GM21526 (cell line): ENCODE measurements at regions not wholly inside any gene's neighbourhood (a gene's known extent, or its start where the extent isn't known, plus 50 kb on each side); places are given as distances from the start of the nearest gene placed in this dataset.
A peak's percentile ranks its signal among the peaks of the same experiment; 100 is the strongest.

Experiments used
- ATAC-seq: cut with Tn5 transposase; IDR thresholded peaks from one replicate; pipeline ENCODE4 v1.9.1; 2021; ENCODE audit warnings: moderate library complexity; ENCODE audit not compliant: unreplicated experiment, low FRiP score

DNA sequence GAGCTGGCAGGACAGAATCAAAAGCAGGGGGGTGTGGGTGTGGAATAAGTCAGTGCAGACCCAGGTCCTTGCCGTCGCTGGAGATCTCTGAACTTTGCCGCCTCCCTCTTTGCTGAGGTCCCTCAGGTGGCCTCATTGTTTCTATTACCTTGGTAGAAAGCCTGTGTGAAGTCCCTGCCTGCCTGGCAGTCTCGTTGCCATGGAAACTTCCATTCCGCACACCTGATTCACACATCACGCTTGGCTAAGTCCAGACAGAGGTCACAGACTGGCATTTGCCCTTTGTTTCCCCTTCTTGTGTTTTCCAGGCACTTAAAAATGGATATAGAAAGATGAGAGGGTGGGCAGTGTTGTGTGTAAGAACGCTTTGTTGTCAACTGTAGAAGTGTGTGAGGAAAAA lies 260.6 kb downstream of the PRL start:
- no peak for ATAC-seq

DNA sequence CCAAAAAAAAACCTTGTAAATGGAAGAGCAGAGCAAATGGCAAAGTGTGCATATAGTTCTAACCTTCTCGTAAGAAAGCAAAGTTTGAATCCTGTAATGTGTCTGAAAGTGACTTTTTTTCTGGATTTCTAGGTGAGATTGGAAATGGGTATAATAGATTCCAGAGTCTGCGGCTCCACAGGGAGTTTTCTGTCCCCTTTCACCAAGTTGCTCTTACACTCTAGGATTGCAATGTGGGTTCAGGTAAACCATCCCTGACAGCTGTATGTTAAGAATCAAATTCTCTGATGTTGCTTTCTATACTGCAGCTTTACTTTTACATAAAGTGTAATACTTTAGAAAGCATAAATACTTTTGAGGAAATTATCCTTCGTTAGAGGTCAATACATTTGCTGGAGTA lies 260.1 kb downstream of the PRL start:
- no peak for ATAC-seq

DNA sequence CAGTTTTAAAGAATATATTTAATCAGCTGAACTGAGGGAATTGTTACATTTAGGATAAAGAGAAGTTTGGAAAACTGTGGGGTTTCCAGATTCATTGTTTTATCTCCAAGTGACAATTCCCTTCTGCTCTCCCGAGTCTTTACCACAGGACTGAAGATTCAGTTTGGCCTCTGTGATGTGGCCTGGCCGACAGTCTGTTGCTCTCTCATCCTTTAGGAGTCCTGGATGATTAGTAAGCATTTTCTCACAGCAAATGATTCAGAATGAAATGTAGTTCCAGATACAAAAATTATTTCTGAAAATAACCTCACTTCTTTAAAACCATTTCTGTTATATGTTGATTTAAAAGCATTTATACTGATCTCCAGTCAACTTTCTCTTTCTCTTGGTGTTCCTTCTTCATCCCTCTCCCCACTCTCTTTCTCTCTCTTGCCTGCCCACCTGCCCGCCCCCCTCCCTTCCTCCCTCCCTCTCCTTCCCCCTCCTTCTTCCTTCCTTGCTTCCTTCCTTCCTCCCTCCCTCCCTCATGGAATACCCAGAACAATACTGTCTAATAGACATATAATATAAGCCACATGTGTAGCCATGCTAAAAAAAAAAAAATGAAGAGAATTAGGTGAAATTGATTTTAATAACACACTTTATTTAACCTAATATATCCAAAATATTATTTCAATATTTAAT lies 254.9 kb downstream of the PRL start:
- no peak for ATAC-seq

DNA sequence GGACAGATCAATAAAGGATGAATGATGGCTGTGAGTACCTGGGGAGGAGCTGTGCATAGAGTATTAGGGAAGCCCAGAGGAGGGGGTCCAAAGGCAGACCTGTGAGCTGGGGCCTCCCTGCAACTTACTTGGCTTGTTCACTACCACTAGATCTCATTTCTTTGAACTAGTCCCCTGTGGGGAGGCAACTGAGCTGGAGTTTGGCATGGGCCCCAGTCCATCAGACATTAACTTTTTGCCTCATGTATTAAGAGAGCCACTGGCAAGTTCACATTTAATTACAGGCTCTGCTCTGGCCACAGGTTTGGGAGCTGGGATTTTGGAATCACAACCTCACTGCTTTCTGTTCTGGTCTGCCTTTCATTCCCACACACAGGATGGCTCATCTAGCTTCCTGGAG lies 254.1 kb downstream of the PRL start:
- ATAC-seq = no peak

DNA sequence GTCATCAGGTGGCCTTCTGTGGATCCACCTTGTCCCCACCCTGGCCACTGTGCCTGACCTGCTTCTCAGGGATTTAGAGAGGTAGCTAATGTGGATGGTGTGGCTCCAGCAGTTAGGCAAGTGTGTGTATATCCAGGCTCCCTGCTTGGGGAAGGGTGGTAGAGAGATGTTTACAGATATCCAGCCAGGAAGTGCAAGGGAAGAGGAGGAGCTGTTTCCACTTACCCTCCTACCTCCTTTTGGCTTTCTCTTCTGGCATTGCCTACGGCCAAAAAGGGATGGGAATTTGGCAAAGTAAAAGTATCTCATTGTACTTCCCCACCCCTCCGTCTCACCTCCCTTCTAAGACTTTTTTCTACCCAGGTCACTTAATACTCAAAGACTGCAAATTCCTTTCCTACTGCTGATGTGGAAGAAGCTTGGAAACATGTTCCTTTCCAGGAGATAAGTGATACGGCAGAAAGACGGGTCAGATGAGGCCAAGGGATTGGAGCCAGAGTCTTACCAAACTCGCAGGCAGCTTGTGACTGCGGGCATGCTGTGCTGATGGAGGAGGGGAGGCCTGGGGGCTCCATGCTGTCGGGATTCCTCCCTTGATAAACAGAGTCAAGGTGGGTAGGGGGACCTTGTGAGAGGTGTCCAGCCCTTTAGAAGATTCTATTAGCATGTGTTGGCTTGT lies 253.4 kb downstream of the PRL start:
- ATAC-seq = no peak

DNA sequence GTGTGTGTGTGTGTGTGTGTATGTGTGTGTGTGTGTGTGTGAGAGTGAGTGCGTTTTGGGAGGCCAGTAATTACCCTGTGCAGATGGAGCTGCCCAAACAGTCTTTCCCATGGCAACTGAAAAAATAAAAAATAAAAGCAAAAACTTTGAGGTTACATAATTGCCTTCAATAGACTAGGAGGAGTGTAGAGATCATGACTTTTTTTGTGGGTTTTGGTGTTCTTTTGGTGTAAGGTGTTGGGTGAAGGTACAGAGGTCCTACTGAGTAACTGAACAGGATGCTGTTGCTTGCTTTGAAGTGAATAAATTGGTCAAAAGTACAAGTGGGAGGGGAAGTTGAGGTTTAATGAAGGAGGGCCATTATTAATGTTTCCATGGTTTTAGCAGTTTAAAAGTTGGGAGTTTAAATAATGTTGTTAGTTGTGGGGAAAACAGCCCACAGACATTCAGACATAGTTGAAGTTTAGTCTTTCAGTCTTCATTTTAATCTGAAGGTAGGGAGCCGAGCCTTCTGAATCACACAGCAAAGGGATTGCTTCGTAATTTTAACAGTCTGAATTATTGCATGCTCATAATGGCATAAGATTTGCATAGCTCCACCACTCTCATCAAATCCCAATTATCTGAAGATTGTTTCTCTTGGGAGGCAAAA lies 251.4 kb downstream of the PRL start:
- ATAC-seq = no peak

DNA sequence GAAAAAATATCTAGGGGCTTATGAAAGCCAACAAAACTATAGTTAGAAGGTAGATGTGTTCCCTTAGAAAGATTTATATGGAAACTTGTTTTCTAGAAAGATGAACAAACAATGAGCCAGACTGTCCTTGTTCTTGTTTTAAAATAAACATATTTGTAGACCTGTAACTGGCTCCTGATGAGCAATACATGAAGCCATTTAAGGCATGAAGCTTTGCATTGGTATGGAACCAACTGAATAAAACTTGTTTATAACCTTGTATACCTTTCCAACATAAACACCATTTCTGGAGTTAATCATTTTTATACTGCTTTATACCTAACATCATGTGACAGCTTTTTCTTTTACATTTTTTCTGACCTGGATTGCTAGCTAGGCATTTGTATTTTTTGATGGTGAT lies 247.8 kb downstream of the PRL start:
- no peak for ATAC-seq

DNA sequence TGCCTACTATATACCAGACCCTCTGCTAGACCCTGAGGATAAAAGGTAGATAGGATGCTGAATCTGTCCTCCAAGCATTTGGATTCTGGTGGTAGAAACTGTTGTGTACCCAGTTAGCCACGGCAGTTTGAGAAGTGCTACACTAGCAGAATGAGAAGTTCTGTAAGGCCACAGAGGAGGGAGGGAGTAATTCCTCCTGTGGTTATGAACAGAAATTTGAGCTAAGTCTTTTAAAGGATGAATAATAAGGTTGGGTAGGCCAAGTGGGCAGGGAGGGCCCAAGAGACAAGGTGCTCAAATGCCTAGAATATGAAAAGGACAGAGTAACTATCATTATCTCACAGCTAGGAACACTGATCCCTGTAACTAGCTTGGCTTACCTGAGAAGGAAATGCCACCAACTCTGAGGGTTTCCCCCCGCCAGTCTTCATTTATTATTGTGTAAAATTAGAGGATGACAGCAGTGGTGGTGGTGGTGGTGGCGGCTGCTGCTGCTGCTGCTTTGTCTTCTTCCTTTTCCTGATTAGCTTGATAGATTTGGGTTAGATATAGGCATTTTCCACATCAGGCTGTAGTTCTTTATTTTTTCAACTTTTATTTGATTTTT lies 243.3 kb downstream of the PRL start:
- ATAC-seq = no peak

DNA sequence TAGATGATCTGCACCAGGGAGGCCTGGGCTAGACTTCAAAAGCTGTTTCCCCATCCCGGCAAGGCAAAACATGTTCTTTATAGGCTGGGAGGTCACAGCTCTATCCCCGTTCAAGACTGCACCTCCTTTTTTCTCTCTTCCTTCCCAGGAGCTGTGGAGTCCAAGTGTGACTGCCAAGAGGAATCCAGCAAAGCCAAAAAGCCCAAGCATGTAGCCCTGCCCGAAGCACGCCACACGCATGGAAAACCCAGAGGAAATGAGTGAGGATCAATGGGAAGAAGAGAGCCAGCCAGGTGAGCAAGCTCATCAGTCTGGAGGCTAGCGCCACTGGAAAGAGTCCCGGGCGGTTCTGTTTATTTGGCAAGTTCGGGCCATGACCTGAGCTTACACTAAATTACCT lies 240.4 kb downstream of the PRL start:
- ATAC-seq = no peak

DNA sequence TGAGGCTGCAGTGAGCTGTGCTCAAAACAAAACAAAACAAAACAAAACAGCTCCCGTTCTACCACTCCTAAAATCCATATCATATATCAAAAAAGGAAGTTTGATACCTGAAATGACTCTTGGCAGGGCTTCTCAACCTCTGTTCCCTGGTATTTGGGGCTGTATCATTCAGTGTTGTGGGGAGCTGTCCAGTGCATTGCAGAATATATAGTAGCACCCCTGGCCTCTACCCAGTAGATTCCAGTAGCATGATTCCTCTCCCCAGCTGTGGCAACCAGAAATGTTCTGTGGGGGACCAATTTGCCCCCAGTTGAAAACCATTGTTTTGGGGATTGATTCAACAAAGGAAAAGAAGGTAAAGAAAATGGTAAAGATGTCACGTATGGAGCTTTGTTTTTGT lies 238.9 kb downstream of the PRL start:
- no peak for ATAC-seq

DNA sequence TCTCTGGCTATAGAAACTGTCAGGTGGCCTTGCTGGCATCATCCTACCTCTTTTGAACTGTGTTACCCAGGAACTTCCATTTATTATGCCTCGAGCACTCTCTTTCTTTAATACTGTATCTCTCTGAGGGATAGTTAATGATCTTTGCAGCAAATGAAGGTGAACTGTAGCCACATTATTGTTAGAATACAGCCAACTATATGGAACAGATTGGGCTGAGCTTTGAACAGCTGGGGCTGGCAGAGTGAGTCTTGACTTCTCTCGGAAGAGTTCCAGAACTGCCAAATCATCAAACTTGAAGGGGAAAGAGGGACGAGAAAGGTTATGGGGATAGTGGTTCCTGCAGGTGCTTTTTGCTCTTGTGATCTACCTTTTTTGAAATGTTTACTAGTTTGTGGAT lies 237.7 kb downstream of the PRL start:
- no peak for ATAC-seq

DNA sequence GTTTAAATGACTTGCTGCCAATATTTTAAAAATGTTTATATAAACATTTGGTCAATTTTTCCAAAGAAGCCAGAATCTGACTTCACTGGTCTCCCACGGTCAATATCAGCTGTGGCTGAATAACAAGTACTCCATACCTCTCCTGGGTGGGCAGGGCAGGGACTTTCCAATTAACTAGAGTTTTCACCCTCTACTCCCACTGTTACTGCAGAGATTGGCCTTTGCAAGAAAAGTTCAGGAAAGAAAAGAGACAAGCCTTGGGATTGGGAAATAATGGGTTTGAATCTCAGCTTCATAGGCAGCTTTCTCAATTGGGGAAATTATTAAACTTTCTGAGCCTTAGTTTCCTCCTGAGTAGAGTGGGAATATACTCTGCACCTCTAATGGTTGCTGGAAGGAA lies 236.9 kb downstream of the PRL start:
- ATAC-seq = no peak

DNA sequence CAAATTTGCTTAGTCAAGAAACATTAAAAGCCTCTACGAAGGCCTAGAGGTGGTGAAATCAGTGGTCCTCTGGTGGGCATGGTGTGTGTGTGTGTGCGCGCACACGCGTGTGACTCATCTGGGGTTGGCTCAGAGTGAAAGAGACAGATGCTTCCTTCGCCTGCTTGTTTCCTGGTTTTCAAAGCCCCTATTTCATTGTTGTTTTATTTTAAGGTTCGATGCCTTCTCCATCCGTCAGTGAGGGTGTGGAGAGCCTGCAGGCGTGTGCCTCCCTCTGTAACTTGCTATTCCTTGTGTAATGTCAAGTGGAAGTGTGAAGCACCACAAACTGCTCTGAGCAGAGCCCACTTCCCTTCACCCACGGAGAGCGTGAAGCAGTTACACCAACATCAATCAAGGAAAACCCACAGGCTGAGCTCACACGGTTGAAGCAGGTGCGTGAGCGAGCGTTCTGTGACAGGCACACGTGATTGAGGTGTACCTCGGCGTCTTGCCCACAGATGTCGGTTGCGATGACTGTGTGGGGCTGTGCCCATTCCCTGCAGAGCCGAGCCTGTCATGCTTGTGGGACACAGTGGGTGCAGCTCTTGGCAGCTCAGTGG lies 233.9 kb downstream of the PRL start:
- peak; percentile 58 for ATAC-seq

DNA sequence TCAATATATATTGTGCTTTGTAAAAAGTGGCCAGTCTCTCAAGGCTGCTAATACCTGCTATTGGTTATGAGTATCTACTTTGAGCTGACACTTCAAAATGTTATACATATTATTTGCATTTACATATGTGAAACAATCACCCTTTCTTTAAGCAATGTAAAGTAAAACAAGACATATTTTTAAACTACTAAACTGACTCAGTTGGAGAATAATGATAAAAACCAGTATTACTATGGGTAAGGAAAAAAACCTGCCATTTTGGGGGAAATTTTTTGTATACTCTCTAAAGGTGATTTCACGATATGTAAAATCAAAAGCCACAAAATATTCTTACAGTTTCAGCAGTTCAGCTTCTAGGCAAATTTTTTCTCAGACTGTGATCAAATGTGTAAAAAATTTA lies 232.3 kb downstream of the PRL start:
- no peak for ATAC-seq

DNA sequence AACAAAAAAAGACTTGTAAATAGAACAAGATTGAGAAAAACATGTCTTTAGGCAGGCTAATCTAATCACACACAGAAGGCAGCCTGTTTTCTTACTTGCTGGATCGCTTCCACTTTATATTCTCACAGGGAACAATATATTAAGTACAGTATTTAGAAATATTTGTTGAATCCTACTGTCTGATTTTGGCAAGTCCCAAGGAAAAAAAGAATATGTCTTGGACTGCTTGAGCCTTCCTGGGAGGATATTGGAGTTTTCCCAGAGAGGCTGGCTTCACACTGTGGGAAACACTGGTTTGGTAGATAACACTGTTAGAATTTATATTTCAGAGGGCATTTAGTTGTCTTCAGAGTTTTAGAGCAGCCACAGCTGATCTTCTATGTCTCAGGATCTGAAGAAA lies 229.7 kb downstream of the PRL start:
- no peak for ATAC-seq

DNA sequence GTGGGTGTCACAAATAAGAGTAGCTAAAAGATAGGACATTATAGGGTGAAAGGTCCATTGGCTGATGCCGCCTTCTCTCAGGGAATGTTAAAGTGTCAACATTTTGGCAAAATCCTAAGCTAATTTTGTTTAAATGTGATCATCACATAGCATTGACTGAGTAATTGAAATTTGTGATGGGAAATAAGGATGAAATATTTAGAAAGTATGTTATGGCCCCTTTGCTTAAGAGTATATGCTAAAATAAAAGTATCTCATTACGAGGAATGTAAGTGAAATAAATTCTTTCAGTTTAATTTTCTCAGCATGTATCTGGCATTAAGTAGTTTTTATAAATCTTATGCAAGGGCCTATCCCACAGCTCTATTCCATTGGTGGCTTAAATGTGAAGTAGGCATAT lies 229.2 kb downstream of the PRL start:
- ATAC-seq = no peak

DNA sequence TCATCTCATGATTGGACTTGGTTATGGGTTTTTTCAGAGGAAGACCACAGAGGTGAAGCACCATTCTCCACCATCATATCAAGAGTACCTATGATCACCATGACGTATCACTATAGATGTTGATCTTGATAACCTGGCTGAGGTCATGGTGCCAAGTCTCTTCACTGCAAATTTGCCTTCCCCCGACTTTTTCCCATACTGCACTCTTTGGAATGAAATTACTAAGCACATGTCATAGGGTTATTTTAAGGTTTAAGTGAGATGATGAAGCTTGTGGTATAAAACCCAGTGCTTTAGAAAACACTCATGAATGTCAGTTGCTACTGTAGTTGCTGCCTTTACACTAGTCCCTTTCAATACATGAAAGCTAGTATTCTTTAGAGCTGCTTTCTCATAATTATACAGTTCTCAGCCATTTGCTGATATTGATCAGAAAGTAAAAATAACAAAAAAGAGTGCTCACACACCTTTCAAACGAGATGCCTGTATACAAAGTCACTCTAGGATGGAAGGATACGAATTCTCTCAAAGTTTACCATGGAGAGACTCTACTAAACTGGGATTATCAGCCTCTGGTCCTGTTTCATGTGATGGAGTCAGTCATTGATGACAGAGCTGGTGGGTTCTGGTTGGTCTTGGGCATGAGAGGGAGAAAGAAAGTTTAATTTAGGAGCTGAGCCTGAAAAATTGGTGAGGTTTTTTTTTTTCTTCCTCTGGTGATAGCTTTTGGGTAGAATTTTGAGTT lies 228.1 kb downstream of the PRL start:
- no peak for ATAC-seq

DNA sequence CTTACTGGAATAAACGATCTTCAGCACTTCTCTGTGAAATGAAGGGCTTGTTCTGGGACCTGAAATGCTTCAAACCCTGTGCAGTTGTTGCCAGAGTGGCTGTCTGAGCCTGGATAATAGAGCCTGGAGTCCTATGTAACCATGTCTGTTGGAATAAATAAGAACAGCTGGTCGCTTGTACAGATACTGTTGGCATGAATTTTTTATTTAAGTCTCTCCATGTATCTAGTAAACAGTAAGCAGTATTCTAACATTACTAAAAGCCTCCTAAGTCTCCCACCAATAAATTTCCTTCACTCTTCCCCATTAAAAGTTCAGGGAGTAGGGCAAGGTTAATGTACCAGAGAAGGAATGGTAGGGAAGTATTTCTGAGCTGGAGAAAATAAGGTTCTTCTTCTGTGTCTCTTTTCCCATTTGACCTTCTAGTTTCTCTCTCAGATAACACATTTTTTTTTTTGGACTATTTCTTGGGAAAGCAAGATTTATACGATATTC lies 227.5 kb downstream of the PRL start:
- ATAC-seq = no peak

DNA sequence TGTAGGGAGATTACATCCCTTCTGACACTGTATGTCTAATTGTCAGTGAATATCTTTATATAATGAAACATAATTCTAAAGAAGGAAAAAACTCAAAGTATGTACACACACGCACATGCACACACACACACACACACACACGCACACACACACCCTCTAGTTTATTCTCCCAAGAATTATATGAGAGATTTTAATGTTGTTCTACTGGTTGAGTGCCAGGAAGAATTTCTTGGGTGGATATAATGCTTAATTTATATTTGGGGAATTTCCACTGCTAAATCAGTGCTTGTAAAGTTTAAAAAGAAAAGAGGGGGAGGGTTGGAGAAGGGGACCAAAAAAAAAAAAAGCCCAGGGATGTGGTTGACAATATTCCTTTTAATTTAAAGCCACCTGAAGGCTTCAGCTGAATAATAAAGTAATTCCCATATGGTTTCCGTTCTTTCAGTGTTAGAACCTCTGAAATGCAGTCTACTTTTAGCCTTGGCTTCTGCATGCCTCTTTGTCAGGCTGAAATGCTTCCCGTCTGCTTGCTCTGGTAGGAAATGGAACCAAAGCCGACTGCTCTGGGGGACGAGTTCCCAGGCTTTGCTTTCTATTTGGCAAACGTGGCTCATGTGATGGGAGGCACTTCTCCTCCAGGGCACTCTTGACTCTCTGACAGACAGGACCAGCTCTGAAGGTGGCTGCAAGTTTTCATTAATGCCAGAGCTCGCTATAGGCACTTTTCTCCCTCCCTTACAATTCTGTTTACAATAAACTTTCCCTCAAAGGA lies 225.4 kb downstream of the PRL start:
- ATAC-seq = no peak

DNA sequence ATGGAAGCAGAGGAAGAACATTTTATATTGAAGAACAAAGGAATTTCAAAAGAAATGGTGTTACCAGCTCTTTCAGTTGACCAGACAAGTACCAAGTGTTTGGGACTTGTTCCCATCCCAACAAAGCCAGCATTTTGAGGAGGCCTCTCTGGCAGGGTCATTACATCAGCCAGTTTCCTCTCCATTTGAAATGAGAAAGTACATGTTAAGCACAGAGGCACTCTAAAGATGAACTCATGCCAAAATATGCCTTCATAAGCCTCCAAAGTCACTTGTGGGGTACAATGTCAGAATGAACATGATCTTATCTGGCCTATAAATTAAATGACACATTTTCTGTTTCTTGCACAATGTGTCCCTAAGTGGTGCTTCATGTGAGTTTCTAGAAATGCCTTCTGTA lies 223.9 kb downstream of the PRL start:
- no peak for ATAC-seq
